ENCODE measurements at regions not wholly inside any gene's neighbourhood (a gene's known extent, or its start where the extent isn't known, plus 50 kb on each side); places are given as distances from the start of the nearest gene placed in this dataset.

DNA sequence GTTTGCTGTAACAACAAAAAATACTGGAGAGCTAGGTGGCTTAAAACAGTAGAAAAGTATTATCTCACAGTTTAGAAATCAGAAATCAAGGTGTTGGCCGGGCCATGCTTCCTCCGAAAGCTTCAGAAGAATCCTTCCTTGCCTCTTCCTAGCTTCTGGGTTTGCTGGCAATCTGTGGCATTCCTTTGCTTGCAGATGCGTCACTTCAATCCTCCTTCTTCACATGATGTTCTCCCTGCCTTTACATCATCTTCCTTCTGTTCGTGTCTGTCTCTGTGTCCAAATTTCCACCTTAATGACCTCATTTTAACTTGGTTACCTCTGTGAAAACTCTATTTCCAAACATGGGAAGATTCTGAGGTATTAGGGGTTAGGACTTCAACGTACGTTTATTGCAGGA, 90.4 kb upstream of the CHD1 start:
- TF ChIP-seq CTCF (conservative IDR thresholded peaks at IDR 0.05; ENCODE audit: low read depth, low read length) (no peak), EZH2 (IDR thresholded peaks at IDR 0.05; ENCODE audit: low read length, unreplicated experiment) (no peak)

All from PC-3 (cell line).